ENCODE measurements at regions not wholly inside any gene's neighbourhood (a gene's known extent, or its start where the extent isn't known, plus 50 kb on each side); places are given as distances from the start of the nearest gene placed in this dataset.

DNA sequence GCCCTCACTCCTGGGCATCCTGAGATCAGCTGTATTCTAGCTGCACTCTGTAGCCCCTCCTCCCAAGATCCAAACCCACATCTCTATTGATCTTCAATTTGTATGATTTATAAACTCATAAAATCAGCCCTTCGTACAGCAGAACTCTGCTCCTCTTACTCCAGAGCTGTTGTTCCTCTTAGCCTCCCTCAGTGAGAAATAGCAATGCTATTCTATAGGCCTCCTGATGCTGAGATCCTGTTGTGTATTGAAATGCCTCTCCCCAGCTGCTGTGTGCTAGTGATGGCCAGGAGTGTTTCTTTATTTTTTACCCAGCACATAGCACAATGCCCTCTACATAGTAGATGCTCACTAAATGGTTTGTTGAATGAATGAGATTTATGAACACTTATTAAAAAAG, 320.5 kb upstream of the ADCY2 start:
- no peak for FAIRE-seq
- TF ChIP-seq, protein P1, sequence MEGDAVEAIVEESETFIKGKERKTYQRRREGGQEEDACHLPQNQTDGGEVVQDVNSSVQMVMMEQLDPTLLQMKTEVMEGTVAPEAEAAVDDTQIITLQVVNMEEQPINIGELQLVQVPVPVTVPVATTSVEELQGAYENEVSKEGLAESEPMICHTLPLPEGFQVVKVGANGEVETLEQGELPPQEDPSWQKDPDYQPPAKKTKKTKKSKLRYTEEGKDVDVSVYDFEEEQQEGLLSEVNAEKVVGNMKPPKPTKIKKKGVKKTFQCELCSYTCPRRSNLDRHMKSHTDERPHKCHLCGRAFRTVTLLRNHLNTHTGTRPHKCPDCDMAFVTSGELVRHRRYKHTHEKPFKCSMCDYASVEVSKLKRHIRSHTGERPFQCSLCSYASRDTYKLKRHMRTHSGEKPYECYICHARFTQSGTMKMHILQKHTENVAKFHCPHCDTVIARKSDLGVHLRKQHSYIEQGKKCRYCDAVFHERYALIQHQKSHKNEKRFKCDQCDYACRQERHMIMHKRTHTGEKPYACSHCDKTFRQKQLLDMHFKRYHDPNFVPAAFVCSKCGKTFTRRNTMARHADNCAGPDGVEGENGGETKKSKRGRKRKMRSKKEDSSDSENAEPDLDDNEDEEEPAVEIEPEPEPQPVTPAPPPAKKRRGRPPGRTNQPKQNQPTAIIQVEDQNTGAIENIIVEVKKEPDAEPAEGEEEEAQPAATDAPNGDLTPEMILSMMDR (IDR thresholded peaks at IDR 0.05; ENCODE audit: insufficient read depth, missing control alignments): no peak

DNA sequence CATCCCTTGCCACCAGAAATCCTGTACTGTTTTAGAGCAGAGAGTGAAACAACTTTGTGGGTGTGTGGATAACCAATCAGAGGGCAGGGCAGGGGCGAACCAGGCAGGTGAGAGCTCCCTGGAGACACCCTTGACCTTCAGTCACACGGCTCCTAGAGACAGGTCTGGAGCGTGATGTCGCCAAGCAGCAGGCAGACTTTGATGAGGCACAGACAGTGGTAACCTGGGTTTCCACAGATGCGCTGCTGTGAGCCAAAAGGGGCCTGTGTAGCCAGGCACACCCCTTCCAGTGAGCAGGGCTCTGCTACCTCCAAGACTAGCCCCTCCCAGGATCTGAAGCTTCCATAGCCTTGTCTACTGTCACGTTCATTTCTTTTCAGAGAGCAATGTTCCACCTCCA, 317.8 kb upstream of the ADCY2 start:
- TF ChIP-seq, protein P1 (IDR thresholded peaks at IDR 0.05; ENCODE audit: insufficient read depth, missing control alignments): no peak
- DNase-seq (ENCODE audit: insufficient read length, low spot score): no peak
- no peak for FAIRE-seq

More for the DNA sequence above, 320.5 kb upstream of the ADCY2 start:
- DNase-seq (ENCODE audit: insufficient read length, low spot score): no peak

- FAIRE-seq (no peak), DNase-seq (ENCODE audit: insufficient read length, low spot score) (no peak)
- TF ChIP-seq, protein P1 (IDR thresholded peaks at IDR 0.05; ENCODE audit: insufficient read depth, missing control alignments): no peak
Observed at GRCh38 chr5:7078901-7079300, 317.0 kb upstream of the ADCY2 start.

GRCh38 chr5:7080501-7080900, 315.4 kb upstream of the ADCY2 start:
- TF ChIP-seq, protein P1 (IDR thresholded peaks at IDR 0.05; ENCODE audit: insufficient read depth, missing control alignments): no peak
- DNase-seq (ENCODE audit: insufficient read length, low spot score) (no peak), FAIRE-seq (no peak)

DNA sequence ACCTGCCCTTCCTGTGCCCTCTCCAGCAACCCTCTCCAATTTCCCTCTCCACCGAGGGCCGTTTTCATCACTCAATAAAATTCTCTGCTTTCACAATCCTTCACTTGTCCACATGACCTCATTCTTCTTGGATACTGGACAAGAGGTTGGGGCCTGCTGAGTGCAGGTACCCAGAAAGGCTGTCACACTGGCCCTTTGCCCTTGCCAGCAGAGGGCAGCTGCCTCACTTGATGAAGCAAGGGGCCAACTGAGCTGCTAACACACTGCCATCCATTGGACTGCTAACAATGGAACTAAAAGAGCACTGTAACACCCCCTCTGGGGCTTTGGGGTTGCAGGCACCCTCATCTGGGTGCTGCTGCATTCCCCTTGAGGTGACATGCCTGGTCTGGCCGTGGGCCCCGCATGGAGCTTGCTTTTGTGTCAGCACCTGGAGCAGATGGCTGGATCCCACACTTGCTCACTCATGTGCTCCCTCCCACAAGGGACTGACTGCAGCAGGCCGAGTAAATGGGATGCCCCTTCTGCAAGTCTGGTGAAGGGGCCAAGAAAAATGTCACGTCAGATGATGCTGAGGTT, 308.1 kb upstream of the ADCY2 start:
- DNase-seq (ENCODE audit: insufficient read length, low spot score) (no peak), FAIRE-seq (no peak)
- TF ChIP-seq, protein P1 (IDR thresholded peaks at IDR 0.05; ENCODE audit: insufficient read depth, missing control alignments): no peak

DNA sequence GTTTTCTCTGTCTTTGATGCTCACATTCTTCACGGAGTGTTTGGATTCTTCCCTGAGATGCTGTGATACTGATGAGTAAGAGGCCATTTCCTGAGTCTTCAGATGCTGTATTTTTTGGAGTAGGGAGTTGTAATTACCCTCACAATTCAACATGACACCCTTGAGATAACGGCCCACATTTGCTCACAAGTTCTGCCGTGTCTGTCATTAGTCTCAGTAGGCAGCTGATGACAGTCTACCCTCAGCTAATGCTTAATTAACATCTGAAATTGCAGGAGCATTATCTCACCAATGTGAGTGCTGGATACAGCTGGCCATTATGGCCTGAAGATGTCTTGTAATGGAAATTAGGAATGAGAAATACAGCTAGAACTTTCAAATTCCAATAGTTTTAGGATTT, 307.1 kb upstream of the ADCY2 start:
- DNase-seq (ENCODE audit: insufficient read length, low spot score): no peak
- TF ChIP-seq, protein P1 (IDR thresholded peaks at IDR 0.05; ENCODE audit: insufficient read depth, missing control alignments): no peak
- no peak for FAIRE-seq

DNA sequence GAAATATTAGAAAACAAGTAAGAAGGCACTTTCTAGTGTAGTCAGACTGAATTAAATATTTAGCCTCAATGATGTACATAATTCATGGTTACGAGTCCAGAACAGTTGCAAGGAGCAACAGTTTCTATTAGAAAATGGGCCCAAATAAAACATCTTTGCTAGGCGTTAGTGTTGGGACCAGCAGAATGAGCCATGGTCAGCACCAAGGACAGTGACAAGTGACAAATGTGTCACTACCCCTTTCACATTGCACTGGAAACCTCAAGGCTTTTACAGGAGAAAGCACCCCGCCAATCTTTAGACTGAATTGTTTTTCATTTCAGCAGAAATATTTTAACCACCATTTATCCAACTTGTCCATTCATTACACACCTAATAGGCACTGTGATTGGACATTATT, 301.3 kb upstream of the ADCY2 start:
- FAIRE-seq (no peak), DNase-seq (ENCODE audit: insufficient read length, low spot score) (no peak)
- TF ChIP-seq, protein P1 (IDR thresholded peaks at IDR 0.05; ENCODE audit: insufficient read depth, missing control alignments): no peak

All from D721Med (cell line).